GM12878 (cell line): ENCODE measurements at regions not wholly inside any gene's neighbourhood (a gene's known extent, or its start where the extent isn't known, plus 50 kb on each side); places are given as distances from the start of the nearest gene placed in this dataset.

Experiments
- GABPA ChIP-seq: IDR thresholded peaks from 2 replicates; pipeline ENCODE4 v1.6.1; 2014; ENCODE audit warnings: antibody characterized with exemption, low read depth, mild to moderate bottlenecking, inconsistent platforms
- MTA2 ChIP-seq: fragments of 450-650 bp; IDR thresholded peaks from 2 replicates; pipeline ENCODE4 v1.6.1; 2016; ENCODE audit warnings: low read depth, mild to moderate bottlenecking, moderate library complexity
- MYB ChIP-seq: fragments of 150-350 bp; IDR thresholded peaks from 2 replicates; pipeline ENCODE4 v1.6.1; 2014; ENCODE audit warnings: mild to moderate bottlenecking, low read depth, low read length, borderline replicate concordance
- NFYB ChIP-seq: IDR thresholded peaks from 2 replicates; pipeline ENCODE4 v1.6.1; 2011; ENCODE audit warnings: low read depth, mild to moderate bottlenecking, low read length, improper control_type of control experiment, moderate library complexity; ENCODE audit not compliant: insufficient read depth
- NR2C1 ChIP-seq: fragments of 450-650 bp; IDR thresholded peaks from 2 replicates; pipeline ENCODE4 v1.6.1; 2017; ENCODE audit warnings: antibody characterized with exemption, mild to moderate bottlenecking, moderate library complexity
- POLR2A ChIP-seq: IDR thresholded peaks from 2 replicates; pipeline ENCODE4 v1.6.1; 2011; ENCODE audit warnings: low read depth, mild to moderate bottlenecking, low read length
- RAD21 ChIP-seq: IDR thresholded peaks from 2 replicates; pipeline ENCODE4 v1.6.1; 2011; ENCODE audit warnings: mild to moderate bottlenecking, low read depth, low read length, moderate library complexity; ENCODE audit not compliant: insufficient read depth
- RFX5 ChIP-seq: IDR thresholded peaks from 2 replicates; pipeline ENCODE4 v1.6.1; 2011; ENCODE audit warnings: low read depth, low read length, improper control_type of control experiment
- ZZZ3 ChIP-seq: IDR thresholded peaks from 2 replicates; pipeline ENCODE4 v1.6.1; 2011; ENCODE audit warnings: low read depth; ENCODE audit not compliant: control insufficient read depth, insufficient read length
- TF ChIP-seq, protein P1 (sequence below): fragments of 150-350 bp; IDR thresholded peaks from 2 replicates; pipeline ENCODE4 v1.6.1; 2014; ENCODE audit warnings: mild to moderate bottlenecking, low read depth, low read length
- TF ChIP-seq, protein P2 (sequence below): IDR thresholded peaks from 2 replicates; pipeline ENCODE4 v1.6.1; 2012; ENCODE audit warnings: improper control_type of control experiment, low read depth, low read length; ENCODE audit not compliant: insufficient replicate concordance

DNA sequence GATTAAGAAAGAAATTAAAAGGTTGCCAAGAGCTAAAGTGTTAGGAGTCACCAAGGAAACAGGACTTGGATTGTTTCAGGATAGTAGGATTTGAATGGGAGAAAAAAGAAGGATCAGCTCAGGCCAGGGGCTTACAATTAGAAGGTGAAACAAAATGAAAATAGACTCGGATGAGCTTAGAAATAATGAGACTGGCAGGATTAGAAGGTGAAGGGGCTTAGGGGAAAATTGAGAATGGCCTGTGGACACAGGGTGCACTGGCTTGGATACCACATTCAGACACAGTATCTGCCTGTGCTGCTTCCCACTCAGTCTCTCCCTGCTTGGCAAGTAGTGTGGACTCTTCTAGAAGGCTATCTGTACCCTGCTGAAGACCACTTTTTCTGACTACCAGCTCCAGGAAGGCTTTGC is 206.1 kb upstream of the ATP10A start (continued):
- TF ChIP-seq, protein P1, sequence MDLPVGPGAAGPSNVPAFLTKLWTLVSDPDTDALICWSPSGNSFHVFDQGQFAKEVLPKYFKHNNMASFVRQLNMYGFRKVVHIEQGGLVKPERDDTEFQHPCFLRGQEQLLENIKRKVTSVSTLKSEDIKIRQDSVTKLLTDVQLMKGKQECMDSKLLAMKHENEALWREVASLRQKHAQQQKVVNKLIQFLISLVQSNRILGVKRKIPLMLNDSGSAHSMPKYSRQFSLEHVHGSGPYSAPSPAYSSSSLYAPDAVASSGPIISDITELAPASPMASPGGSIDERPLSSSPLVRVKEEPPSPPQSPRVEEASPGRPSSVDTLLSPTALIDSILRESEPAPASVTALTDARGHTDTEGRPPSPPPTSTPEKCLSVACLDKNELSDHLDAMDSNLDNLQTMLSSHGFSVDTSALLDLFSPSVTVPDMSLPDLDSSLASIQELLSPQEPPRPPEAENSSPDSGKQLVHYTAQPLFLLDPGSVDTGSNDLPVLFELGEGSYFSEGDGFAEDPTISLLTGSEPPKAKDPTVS, result no peak
- TF ChIP-seq GABPA, result no peak
- TF ChIP-seq RAD21, result no peak
- no peak for TF ChIP-seq NR2C1
- TF ChIP-seq MYB, result no peak
- TF ChIP-seq RFX5, result no peak
- TF ChIP-seq NFYB, result no peak
- no peak for TF ChIP-seq ZZZ3
- TF ChIP-seq, protein P2, sequence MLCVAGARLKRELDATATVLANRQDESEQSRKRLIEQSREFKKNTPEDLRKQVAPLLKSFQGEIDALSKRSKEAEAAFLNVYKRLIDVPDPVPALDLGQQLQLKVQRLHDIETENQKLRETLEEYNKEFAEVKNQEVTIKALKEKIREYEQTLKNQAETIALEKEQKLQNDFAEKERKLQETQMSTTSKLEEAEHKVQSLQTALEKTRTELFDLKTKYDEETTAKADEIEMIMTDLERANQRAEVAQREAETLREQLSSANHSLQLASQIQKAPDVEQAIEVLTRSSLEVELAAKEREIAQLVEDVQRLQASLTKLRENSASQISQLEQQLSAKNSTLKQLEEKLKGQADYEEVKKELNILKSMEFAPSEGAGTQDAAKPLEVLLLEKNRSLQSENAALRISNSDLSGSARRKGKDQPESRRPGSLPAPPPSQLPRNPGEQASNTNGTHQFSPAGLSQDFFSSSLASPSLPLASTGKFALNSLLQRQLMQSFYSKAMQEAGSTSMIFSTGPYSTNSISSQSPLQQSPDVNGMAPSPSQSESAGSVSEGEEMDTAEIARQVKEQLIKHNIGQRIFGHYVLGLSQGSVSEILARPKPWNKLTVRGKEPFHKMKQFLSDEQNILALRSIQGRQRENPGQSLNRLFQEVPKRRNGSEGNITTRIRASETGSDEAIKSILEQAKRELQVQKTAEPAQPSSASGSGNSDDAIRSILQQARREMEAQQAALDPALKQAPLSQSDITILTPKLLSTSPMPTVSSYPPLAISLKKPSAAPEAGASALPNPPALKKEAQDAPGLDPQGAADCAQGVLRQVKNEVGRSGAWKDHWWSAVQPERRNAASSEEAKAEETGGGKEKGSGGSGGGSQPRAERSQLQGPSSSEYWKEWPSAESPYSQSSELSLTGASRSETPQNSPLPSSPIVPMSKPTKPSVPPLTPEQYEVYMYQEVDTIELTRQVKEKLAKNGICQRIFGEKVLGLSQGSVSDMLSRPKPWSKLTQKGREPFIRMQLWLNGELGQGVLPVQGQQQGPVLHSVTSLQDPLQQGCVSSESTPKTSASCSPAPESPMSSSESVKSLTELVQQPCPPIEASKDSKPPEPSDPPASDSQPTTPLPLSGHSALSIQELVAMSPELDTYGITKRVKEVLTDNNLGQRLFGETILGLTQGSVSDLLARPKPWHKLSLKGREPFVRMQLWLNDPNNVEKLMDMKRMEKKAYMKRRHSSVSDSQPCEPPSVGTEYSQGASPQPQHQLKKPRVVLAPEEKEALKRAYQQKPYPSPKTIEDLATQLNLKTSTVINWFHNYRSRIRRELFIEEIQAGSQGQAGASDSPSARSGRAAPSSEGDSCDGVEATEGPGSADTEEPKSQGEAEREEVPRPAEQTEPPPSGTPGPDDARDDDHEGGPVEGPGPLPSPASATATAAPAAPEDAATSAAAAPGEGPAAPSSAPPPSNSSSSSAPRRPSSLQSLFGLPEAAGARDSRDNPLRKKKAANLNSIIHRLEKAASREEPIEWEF, result no peak
- no peak for TF ChIP-seq MTA2
- TF ChIP-seq POLR2A, result no peak
